ENCODE measurements at regions not wholly inside any gene's neighbourhood (a gene's known extent, or its start where the extent isn't known, plus 50 kb on each side); places are given as distances from the start of the nearest gene placed in this dataset.

DNA sequence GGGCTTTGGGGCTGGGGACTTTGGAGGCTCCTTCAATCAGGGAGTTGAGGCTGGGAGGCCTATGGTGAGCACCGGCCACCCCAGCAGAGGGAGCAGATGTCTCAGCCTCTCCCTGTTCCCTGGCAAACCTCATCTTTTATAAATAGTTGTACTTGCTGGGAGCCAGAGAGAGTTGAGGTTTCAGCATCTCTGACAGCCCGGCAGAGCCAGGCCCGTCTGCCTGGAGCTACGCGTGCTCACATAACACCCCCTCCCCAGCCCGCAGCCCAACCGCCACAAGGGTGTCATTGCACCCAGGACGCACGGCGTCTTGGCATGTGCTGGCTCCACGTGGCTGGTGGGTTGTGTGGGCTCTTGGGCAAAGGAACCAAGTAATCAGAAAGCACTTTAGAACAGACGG lies 127.1 kb downstream of the CHST1 start:
- TF ChIP-seq POLR2A (IDR thresholded peaks at IDR 0.05; ENCODE audit: low read depth, low read length) (no peak), TAF1 (IDR thresholded peaks at IDR 0.05; ENCODE audit: borderline replicate concordance, low read depth, low read length) (no peak)

Data from GM12892 (cell line).